ENCODE measurements at regions not wholly inside any gene's neighbourhood (a gene's known extent, or its start where the extent isn't known, plus 50 kb on each side); places are given as distances from the start of the nearest gene placed in this dataset.

DNA sequence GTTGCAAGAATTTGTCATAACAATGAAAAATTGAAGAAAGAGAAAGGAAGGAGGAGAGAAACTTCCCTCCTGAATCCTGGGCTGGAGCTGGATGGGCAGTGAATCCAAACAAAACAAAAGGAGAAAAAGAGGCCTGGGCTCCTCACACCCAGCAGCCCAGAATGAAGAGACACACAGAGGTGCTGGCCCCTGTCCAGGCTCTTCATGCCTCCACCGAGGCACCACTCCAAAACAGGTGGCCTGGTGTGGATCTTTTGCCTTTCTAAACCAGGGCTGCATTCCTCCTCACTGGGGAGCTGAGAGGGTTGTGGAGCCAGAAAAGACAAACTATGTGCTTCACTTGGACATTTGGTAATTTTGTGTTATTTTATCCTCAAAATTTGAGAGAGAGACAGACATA lies 76.0 kb downstream of the FAM124B start:
- peak in 1 of 2 experiments; percentile 18 for DNase-seq

DNA sequence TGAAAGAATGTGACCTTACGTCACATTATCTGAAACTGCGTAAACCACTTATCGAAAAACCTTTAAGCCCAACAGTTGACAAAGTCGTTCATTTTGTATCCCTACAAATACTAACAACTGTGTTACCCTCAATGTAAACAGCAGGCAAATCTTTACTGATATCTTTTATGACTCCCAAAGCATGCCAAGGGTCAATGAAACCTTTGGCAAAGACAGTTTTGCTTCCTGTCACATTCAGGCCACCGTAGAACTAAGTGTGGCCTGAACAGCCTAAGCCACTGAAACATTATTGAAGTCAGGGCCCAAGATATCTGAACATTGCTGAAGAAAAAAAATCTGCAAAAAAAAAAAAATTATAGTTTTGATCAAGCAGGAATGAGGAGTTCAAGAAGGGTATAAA lies 77.3 kb downstream of the FAM124B start:
- DNase-seq, result no peak

DNA sequence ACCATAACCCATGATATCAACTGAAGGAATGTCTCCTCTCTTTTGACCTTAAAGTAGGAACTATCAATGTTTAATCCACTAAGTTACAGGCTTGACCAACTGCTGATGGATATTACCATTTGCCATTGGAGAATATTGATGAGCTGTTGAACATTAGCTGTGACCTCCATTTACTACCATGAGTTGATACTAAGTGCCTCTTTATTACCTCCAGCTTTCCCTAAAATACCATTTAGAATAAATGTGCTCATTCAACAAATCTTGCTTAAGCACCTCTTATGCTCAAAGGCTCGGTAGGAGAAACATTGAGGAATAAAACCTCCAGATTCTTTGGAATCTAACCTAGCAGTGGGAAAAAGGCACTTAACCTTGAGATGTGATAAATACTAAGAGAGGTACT lies 81.2 kb downstream of the FAM124B start:
- DNase-seq, result no peak

DNA sequence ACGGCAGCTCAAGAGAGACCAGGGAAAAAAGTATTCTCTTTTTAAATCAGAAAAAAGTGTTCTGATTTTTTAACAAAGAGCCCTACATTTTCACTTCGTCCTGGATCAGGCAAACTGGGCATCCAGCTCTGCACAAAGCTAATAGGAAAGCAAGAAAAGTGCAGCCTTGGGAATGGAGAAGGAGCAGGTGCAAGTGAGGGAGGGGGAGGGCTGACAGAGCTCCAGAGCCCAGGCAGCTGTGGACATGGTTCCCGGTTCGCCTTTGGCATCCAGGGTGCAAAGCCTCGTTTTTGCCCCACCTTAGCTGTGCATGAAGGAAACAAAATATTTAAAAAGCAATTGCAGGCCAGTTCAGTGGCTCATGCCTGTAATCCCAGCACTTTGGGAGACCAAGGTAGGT lies 82.2 kb downstream of the FAM124B start:
- DNase-seq, result no peak

DNA sequence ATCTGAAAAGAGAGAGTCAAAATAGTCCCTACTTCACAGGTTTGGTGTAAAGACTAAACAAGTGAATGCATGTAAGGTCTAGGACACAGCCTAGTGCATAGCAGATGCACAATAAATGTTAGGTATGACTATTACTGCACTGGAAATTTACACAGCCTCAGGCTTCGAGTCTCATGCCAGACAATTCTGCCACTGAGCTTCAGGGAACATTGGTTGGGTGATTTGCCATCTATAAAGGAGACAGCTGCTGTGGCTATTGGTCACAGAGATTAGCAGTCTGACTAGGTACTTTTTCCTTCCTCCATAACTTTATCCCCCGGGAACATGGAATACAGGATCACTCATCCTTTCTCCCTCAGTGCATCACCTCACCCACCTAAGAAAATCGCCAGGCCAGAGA lies 89.2 kb downstream of the FAM124B start:
- DNase-seq, result no peak

DNA sequence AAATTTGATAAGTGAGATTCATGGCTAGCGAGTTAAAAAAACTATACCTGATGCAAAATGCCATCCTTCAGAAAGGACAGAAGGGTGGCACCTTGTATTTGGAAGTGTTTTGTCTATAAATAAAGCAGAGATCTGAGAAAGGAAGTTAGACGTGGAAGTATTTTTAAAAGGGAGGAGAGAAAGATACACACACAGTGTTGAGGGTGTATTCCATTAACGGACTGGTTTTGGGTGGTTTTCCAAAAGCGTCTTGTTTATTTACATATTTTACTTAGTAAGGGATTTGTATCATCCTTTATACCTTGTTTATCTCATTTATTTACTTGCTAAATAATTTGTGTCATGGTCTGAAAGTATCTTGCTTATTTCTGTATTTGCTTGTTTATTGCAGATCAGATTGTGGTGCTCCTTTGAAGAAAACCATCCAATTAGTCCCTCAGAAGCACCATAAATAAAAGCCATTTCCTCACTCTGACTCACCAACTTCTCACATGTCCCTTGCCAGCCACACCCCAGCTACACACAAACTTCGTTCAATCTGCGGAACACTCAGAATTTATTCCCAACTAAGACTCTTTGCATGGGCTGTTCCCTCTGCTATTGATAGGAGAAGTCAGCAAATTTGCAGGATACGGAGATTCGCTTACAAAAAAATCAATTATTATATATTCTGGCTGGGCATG lies 90.8 kb downstream of the FAM124B start:
- DNase-seq, result no peak

DNA sequence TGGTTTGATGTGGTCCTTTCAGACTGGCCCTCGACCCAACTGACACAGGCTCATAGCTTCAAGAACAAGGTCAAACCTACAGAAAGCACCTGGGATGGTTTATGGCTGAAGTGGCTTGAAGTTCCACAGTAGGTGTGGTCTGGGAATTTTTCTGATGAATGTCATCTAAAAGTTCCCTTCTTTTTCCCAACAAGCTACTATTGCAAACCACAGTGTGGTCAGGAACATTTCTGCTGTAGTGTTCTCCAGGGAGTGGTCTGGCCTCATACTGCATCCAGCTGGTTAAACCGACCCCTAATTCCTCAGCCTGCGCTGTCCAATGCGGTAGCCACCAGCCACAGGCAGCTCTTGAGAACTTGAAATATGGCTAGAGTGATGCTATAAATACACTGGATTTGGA lies 92.7 kb downstream of the FAM124B start:
- no peak for DNase-seq

DNA sequence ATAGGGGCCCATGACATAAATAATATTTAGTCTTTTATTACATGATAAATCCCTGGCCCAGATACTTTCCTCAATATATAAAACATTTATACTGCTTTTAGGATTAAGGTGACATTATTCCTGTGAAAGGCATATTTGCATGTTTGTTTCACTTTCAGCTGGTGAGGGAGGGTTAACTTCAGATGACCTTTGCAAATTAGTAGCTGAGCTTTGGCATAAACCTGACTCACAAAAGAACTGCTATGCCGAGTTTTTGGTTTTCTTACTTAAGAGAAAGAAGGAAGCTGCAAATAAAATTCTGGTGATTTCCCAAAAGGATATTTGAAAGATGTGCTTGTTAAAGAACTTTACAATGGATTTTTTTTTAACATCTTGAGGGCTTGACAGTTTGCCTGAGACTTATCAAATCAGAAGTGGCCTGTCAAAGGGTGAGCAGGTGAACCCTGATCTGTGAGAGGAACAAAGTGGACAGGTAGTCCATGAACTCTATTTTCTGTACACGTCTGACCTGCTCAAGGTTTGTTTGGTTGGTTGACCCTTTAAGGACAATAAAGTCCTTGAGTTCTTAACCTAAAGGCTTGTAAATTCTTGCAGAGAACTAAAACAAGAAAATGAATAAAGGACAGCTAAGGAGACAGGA lies 93.5 kb downstream of the FAM124B start:
- DNase-seq, result no peak

DNA sequence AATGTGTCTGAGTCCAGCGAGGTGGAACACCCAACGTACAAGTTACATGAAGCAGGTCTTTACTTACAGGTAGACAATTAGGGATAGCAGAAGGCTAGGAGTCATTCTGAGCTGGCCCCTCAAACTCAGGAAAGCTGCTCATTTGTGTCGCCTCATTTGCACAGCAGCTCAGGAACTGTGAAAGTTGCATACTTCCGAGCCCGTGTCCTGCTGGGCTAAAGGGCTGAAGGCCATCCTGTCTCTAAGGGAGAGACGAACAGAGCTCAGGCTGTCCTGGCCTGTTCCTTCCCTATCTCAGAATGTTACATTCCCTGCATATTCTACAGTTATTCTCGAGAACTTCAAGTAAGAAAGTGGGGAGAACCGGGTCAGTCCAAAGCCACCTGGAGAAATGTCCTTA lies 99.0 kb downstream of the FAM124B start:
- no peak for DNase-seq

DNA sequence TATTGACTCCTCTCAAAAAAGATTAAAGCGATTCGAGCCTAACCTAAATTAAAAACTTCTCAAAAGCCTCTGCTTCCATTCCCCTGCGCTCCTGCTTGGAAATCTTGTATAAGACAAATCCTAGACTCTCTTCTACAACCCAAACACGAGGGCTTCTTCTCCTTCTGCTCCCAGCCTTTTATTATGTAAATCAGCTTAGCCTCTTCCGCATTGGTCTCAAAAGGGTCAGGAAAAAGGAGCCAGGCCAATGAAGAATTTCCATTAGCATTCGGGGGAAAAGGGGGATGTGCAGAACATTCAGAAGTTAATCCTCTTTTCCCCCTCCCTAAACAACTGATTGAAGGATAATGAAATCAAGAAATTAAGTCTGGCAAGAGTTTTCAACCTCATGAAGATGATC lies 107.9 kb downstream of the FAM124B start:
- no peak for DNase-seq

DNA sequence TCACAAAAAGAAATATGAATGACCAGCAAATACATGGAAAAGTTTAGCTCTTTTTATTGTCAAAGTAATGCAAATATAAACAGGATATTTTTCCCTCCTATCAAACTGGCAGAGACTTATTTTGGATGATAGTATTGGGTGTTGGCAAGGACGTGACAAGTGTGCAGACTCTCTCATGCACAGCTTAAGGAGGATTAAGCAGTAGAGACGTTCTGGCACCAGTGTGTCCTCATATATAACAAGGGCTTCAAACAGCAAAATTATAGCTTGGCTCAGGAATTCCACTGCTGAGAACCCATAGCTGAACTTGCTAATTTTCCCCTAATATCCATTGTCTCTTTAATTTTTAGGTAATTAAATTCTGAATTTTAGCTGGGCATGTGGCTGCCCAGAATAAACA lies 114.4 kb downstream of the FAM124B start:
- no peak for DNase-seq

DNA sequence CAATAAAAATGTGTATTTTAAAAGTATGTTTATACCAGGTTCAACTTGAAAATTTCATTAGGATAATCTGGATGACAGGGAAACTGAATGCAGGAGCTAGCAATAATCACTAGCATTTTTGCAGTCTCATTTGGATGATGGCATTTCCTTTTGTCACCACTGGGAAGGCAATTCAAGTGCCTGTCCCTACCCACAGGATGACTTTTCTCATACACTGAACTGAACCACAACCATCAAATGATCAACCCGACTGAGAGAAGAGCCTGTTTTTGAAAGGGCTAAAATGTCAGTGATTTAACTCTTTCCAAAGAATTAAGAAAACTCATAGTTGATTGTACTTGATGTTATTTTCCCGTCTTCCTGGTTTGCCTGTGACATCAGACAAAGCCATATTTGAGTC lies 115.0 kb downstream of the FAM124B start:
- no peak for DNase-seq

DNA sequence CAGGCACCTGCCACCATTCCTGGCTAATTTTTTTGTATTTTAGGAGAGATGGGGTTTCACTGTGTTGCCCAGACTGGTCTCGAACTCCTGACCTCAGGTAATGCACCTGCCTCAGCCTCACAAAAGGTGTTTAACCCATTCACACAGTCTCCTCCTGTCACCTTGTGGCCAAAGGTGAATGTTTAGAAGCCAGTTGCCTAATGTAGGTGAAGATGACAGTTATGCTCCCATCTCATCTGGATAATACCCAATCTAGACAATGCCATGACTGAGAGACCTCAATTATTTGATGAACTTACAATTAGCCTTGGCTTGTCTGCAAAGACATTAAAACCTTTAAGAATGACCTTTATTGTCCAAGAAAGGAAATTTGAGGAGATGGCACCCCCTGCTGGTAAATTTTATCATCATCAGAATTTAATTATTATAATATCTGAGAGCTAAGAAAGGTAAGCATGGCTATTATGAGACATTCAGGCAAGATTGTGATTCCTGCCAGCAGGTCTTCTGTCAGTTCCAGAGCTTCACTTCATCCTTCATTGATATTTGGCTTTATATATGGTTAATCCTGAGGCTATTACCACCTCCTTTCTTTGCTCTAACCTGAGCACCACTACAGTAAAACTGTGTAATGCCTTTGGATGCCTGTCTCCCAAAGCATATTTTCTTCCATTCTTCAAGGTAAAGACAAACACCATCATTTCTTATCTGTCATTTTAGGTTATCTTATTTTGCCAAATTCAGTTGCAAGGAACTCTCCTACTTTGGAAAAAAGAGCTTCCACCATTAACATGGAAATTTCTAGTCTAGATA lies 117.6 kb downstream of the FAM124B start:
- peak; percentile 32 to 47 for DNase-seq

DNA sequence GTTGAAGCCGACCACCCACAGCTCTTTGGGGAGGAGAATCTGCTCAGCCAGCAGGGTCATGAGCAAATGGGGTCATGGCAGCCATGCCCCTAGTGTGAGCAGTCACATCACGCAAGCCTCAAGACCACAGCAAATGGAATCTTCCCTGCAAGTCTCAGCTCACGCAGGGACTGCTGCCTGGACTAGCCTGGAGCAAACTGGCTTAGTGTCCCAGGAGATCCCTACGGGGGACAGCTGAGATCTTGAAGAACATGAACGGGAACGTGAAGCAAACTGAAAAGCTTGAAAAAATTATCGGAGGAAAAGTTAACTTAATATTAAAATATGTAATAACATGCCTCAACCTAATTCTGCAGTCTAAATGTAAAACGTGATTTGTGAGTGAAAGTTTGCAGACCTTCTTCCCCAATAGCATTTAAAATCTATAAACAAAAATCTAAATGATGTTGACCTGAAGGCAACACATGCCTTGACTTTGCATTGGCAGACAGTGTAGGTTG lies 118.4 kb downstream of the FAM124B start:
- DNase-seq, result no peak

DNA sequence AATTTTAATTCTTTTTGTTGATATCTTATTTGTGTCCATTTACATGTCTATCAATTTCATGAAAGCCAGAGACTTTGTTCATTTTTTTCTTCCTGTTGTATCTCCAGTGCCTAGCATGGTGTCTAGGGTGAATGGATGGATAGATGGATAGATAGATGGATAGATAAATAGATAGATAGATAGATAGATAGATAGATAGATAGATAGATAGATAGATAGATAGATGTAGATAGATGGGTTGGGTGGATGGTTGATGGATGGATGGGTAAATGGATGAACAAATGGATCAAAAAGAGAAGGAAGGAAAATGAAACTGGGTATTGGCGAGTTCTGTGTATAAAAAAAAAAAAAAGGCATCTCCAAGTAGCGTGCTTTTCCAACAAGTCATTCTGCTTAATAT lies 120.5 kb downstream of the FAM124B start:
- no peak for DNase-seq

DNA sequence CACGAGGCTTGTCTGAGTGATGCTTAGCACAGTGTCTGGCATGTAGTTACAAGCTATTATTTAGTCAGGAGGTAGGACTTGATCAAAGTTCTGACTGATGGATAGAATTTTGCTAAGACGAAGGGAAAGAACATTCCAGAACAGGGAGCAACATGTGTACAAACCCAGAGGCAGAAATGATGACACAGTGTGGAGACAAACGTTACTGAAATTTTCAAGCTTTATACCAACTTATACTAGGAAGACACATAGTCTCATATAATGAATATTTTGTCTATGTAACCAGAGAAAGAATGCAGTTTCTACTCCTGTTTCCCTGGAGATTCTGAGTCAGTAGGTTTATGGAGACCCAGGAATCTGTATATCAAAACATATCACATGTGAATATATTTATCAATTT lies 123.4 kb downstream of the FAM124B start:
- DNase-seq, result no peak

DNA sequence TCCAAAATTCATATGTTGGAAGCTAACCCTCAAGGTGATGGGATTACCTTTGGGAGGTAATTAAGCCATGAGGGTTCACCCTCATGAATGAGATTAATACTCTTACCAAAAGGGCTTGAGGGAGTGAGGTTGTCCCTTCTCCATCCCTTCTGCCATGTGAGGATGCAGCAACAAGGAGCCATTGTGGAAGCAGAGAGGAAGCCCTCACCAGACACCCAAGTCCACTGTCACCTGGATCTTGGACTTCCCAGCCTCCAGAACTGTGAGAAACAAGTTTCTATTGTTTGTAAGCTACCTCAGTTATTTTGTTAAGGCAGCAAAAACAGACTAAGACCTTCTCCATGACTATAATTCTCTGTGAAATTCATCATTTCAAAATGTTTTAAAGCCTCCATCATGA lies 125.7 kb downstream of the FAM124B start:
- no peak for DNase-seq

DNA sequence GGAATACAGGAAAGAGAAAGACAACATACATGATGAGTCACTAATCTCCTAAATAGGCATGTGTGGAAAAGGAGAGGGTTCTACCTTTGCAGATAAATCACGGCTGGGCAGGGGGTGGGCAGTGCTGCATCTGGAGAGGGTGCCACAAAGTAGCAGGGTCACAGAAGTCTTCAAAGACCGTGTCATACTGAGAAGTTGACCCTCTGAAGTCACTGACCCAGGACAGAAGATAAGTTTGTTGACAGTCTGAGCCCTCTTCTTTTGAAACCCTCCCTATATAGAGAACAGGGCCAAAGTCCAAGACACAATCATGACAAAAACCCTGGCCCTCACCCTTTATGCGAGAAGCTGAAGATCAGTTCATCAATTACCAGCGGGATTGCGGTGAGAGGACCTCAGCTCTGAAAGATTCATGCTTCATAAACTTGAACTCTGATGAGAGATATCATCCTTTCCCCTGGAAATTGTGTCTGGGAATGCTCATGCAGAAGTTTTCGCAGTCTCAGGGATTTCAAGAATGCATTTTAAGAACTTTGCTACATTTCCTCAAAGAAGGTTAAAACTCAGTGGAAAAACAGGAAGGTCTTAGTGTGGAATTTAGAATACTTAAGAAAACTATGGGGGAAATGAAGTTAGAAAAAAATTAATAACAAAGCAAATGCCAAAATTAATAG lies 129.5 kb downstream of the FAM124B start:
- DNase-seq, result no peak

DNA sequence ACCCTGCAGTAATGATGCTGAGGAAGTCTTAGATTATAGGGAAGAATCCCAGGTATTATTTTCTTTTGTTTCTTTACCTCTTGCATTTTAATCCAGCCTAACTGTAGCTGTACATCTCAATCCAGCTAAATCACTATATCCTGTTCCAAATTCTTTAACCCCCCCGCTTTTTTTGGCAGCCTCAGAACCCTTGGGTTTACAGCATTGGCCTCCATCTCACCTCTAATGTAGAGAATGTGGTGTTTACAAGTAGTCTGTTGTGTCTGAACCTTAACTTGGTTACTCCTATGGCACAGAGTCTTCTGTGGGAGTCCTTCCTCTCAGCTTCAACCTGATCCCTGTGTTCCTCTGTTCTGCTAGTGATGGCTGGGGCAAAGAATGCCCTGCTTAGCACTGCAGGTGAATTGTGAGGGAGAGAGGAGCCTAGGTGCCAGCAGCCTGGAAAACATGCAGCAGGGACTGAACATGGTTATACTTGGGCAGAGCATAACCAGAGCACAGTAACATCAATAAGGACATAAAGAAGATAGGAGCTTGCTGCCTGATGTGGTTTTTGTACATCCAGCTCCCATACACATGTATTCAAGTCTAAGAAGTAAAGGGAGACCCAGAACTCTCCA lies 130.2 kb downstream of the FAM124B start:
- no peak for DNase-seq

DNA sequence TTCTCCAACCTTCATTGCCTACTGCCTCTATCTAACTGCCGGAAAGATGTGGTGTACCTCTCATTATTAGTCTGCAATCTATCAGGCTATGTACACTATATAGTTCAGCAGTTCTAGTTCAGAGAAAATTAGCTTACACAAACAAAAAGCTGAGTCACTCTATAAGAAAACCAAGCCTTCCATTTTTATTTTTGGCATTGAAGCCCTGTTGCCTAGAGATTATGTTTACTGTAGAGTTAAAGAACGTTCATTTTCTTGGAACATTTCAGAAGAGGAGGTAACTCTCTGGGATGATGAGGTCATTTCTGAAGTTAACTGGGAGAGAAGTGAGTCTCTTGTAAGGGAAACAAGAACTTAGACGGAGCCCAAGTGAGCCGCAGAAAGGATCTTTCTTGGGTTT lies 133.5 kb downstream of the FAM124B start:
- peak; percentile 34 to 56 for DNase-seq

DNA sequence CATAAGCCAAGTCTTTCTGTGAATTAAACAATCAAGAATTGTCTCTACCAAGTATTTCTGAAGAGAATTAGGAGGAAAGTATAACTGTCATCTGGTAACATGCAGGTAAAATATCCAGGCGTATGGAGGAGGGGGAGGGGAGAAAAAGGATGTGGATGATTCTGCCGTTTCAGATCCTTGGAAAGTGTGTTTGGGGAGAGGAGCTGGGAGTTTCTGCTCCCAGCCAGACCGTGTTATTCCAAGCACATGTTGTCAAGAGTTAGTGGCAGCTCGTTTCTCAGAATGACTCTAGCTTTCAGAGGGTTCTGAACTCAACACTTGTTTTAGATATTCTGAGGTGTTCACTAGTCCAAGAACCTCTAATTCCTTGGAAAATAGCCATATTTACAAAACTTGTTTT lies 137.6 kb downstream of the FAM124B start:
- DNase-seq, result no peak

DNA sequence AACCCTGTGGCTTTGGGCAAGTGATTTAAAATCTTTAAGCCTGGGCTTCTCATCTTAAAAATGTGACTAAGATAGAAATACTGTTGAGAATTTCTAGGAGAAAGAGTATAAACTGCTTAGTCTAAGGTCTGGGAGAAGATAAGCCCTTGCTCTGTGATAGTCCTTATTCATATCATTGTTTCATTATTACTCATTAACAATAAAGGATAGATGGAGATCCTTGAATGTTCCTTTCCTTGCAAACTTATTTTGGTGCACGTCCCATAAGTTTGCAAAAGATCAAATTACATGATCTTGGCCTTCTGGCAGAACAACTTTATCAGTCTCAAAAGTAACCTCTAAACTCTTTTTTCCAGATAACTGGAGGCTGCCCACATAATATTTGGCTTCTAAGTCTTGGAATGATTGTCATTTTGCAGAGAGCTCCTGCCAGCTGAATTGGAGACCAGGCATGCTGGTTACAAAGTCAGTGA lies 138.3 kb downstream of the FAM124B start:
- no peak for DNase-seq

DNA sequence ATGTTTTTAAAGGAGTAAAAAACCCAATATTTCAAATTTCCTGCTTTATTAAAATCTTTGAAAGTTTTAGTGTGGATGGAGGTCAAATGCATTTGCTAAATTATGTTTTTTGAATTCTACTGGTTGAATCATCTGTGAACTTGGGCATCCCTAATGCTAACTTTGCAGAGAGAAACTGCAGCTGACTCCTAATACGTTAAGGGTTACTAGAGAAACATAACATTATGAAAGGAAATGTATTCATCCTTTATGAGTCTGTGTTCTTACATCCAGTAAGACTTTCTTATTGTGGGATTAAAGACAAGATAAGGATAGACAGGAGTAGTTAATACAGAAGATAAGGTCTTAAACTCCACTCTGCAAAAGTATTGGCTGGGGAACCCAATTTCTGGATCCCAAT lies 140.6 kb downstream of the FAM124B start:
- DNase-seq, result no peak
